NT2/D1 (cell line): ENCODE measurements at regions not wholly inside any gene's neighbourhood (a gene's known extent, or its start where the extent isn't known, plus 50 kb on each side); places are given as distances from the start of the nearest gene placed in this dataset.
"Not testable (repeated sequence)": the region's sequence is repeated elsewhere in the genome, so short reads cannot be mapped to it uniquely, and the experiment has no call there.

ENCODE experiments used
- DNase-seq: peaks from one replicate; pipeline ENCODE4 v3.0.0-alpha.2; 2011; ENCODE audit warnings: low read depth, low spot score
- H3K27me3 ChIP-seq: 2 replicates; pipeline ENCODE4 v1.6.0; 2011; ENCODE audit warnings: mild to moderate bottlenecking; ENCODE audit not compliant: insufficient read length, insufficient read depth
- H3K36me3 ChIP-seq: 2 replicates; pipeline ENCODE4 v1.6.1; 2011; ENCODE audit warnings: mild to moderate bottlenecking, low read length, mixed read lengths; ENCODE audit not compliant: insufficient read depth, insufficient read length
- H3K4me1 ChIP-seq: 2 replicates; pipeline ENCODE4 v1.5.1; 2011; ENCODE audit not compliant: insufficient read depth, insufficient read length
- H3K4me3 ChIP-seq: 2 replicates; pipeline ENCODE4 v1.5.1; 2011; ENCODE audit warnings: low read depth; ENCODE audit not compliant: insufficient read length
- H3K9ac ChIP-seq: 2 replicates; pipeline ENCODE4 v1.6.0; 2011; ENCODE audit warnings: low read depth; ENCODE audit not compliant: insufficient read length
- H3K9me3 ChIP-seq: 2 replicates; pipeline ENCODE4 v1.5.1; 2011; ENCODE audit warnings: mild to moderate bottlenecking, low read length; ENCODE audit not compliant: insufficient read depth
- SUZ12 ChIP-seq: IDR thresholded peaks from 2 replicates; pipeline ENCODE4 v1.6.1; 2011; ENCODE audit not compliant: insufficient read length, insufficient read depth; ENCODE audit errors: extremely low read depth
- YY1 ChIP-seq: IDR thresholded peaks from 2 replicates; pipeline ENCODE4 v1.6.1; 2011; ENCODE audit not compliant: insufficient read length, insufficient read depth
- ZNF274 ChIP-seq: IDR thresholded peaks from 2 replicates; pipeline ENCODE4 v1.6.1; 2011; ENCODE audit warnings: mild to moderate bottlenecking, low read depth, low read length

- Histone ChIP-seq H3K27me3 (no peaks in the 10 kb centered on the region), H3K9ac (no peak overlapping the region), H3K9me3 (peaks cover 23% of the 10 kb centered on the region; the same call in 1 of the 2 replicates), H3K4me3 (no peak overlapping the region), H3K36me3 (no peaks in the 10 kb centered on the region), H3K4me1 (no peaks in the 10 kb centered on the region)
- DNase-seq: no peak
- TF ChIP-seq ZNF274 (no peak), YY1 (no peak), SUZ12 (no peak)
These were observed 76.8 kb upstream of the ZNF678 start for GRCh38 chr1:227486559-227486958.

- Histone ChIP-seq H3K27me3 (no peaks in the 10 kb centered on the region), H3K36me3 (no peaks in the 10 kb centered on the region), H3K4me3 (no peak overlapping the region), H3K4me1 (no peaks in the 10 kb centered on the region), H3K9ac (no peak overlapping the region), H3K9me3 (peaks cover 9% of the 10 kb centered on the region; the same call in 1 of the 2 replicates)
- TF ChIP-seq YY1 (no peak), SUZ12 (no peak), ZNF274 (no peak)
- no peak for DNase-seq
These were observed 81.4 kb upstream of the ZNF678 start for GRCh38 chr1:227482023-227482299.

- H3K4me1 ChIP-seq, H3K27me3 ChIP-seq, H3K36me3 ChIP-seq, DNase-seq, H3K4me3 ChIP-seq, H3K9ac ChIP-seq: not testable (repeated sequence)
- peaks cover 30% of the 10 kb centered on the region; the same call in 1 of the 2 replicates for H3K9me3 ChIP-seq
These were observed 89.3 kb upstream of the ZNF678 start for GRCh38 chr1:227474072-227474471.

- H3K4me1 ChIP-seq: peaks cover 4% of the 10 kb centered on the region
- no peaks in the 10 kb centered on the region for H3K36me3 ChIP-seq
- TF ChIP-seq SUZ12 (no peak), YY1 (no peak), ZNF274 (no peak)
- H3K4me3 ChIP-seq: no peak overlapping the region
- no peaks in the 10 kb centered on the region for H3K27me3 ChIP-seq
- H3K9me3 ChIP-seq: peaks cover 30% of the 10 kb centered on the region; the same call in 1 of the 2 replicates
- H3K9ac ChIP-seq: no peak overlapping the region
- no peak for DNase-seq
These were observed 90.6 kb upstream of the ZNF678 start for GRCh38 chr1:227472772-227473171.

- Histone ChIP-seq H3K4me3 (no peak overlapping the region), H3K9me3 (peaks cover 30% of the 10 kb centered on the region; the same call in 1 of the 2 replicates), H3K4me1 (peaks cover 4% of the 10 kb centered on the region), H3K9ac (no peak overlapping the region), H3K27me3 (no peaks in the 10 kb centered on the region), H3K36me3 (no peaks in the 10 kb centered on the region)
- TF ChIP-seq SUZ12 (no peak), ZNF274 (no peak), YY1 (no peak)
- DNase-seq: no peak
These were observed 92.7 kb upstream of the ZNF678 start for GRCh38 chr1:227470688-227471087.

GRCh38 chr1:227469708-227470107 lies 93.6 kb upstream of the ZNF678 start:
- Histone ChIP-seq H3K9me3 (peaks cover 30% of the 10 kb centered on the region; the same call in 1 of the 2 replicates), H3K4me3 (no peak overlapping the region), H3K36me3 (no peaks in the 10 kb centered on the region), H3K4me1 (peaks cover 4% of the 10 kb centered on the region), H3K9ac (no peak overlapping the region), H3K27me3 (no peaks in the 10 kb centered on the region)
- DNase-seq: no peak
- TF ChIP-seq SUZ12: no peak
- TF ChIP-seq YY1: no peak
- no peak for TF ChIP-seq ZNF274

GRCh38 chr1:227466039-227466645 lies 97.2 kb upstream of the ZNF678 start:
- no peak for DNase-seq
- H3K36me3 ChIP-seq: no peaks in the 10 kb centered on the region
- H3K27me3 ChIP-seq: no peaks in the 10 kb centered on the region
- no peaks in the 10 kb centered on the region for H3K4me1 ChIP-seq
- H3K9me3 ChIP-seq: peaks cover 19% of the 10 kb centered on the region; the same call in 1 of the 2 replicates
- H3K9ac ChIP-seq: no peak overlapping the region
- TF ChIP-seq ZNF274 (no peak), YY1 (no peak), SUZ12 (no peak)
- no peak overlapping the region for H3K4me3 ChIP-seq

- Histone ChIP-seq H3K9ac (no peak overlapping the region), H3K9me3 (peaks cover 10% of the 10 kb centered on the region; the same call in 1 of the 2 replicates), H3K4me1 (no peaks in the 10 kb centered on the region), H3K27me3 (no peaks in the 10 kb centered on the region), H3K36me3 (no peaks in the 10 kb centered on the region), H3K4me3 (no peak overlapping the region)
- DNase-seq: no peak
- TF ChIP-seq ZNF274 (no peak), SUZ12 (no peak), YY1 (no peak)
These were observed 98.1 kb upstream of the ZNF678 start for GRCh38 chr1:227465256-227465655.
